PFSK-1 (cell line): ENCODE measurements at regions not wholly inside any gene's neighbourhood (a gene's known extent, or its start where the extent isn't known, plus 50 kb on each side); places are given as distances from the start of the nearest gene placed in this dataset.

Experiments
- FOXP2 ChIP-seq: optimal IDR thresholded peaks from 2 replicates; pipeline ENCODE3; 2011; ENCODE audit warnings: borderline replicate concordance, control low read depth, inconsistent platforms; ENCODE audit not compliant: insufficient read depth; ENCODE audit errors: extremely low read length, extremely low read depth
- POLR2AphosphoS5 ChIP-seq: IDR thresholded peaks from 2 replicates; pipeline ENCODE4 v1.6.1; 2012; ENCODE audit warnings: low read depth, mild to moderate bottlenecking, control low read depth, low read length, moderate library complexity
- REST ChIP-seq, 2 experiments: IDR thresholded peaks; 2 replicates each; pipeline versions ENCODE4 v1.6.1 to v1.8.0; 2011 to 2012; ENCODE audit warnings: low read depth in 2 of 2, low read length in 2 of 2, control low read depth in 1 of 2, inconsistent platforms in 1 of 2, mild to moderate bottlenecking in 1 of 2, moderate library complexity in 1 of 2; ENCODE audit not compliant: insufficient read depth in 1 of 2
- SIN3A ChIP-seq: IDR thresholded peaks from 2 replicates; pipeline ENCODE4 v1.6.1; 2012; ENCODE audit warnings: mild to moderate bottlenecking, low read length, moderate library complexity, borderline replicate concordance; ENCODE audit not compliant: insufficient read depth
- TAF1 ChIP-seq: IDR thresholded peaks from 2 replicates; pipeline ENCODE4 v1.6.1; 2012; ENCODE audit warnings: low read length, control low read depth, borderline replicate concordance; ENCODE audit not compliant: insufficient read depth

GRCh38 chr20:43787937-43788336 lies 61.1 kb upstream of the GTSF1L start:
- TF ChIP-seq REST (IDR thresholded peaks at IDR 0.05; ENCODE audit: insufficient read depth in 1 of 2, low read depth in 2 of 2, low read length in 2 of 2) (no peak), SIN3A (no peak), POLR2AphosphoS5 (no peak), FOXP2 (no peak), TAF1 (no peak)

GRCh38 chr20:43786885-43787284 lies 60.1 kb upstream of the GTSF1L start:
- TF ChIP-seq POLR2AphosphoS5 (no peak), SIN3A (no peak), FOXP2 (no peak), TAF1 (no peak), REST (IDR thresholded peaks at IDR 0.05; ENCODE audit: insufficient read depth in 1 of 2, low read depth in 2 of 2, low read length in 2 of 2) (no peak)

- TF ChIP-seq REST (IDR thresholded peaks at IDR 0.05; ENCODE audit: insufficient read depth in 1 of 2, low read depth in 2 of 2, low read length in 2 of 2), result no peak
- no peak for TF ChIP-seq FOXP2
- no peak for TF ChIP-seq TAF1
- TF ChIP-seq POLR2AphosphoS5, result no peak
- no peak for TF ChIP-seq SIN3A
Observed at GRCh38 chr20:43781215-43781614, 54.4 kb upstream of the GTSF1L start.

GRCh38 chr20:43778375-43778774 lies 51.6 kb upstream of the GTSF1L start:
- TF ChIP-seq FOXP2 (no peak), SIN3A (no peak), REST (IDR thresholded peaks at IDR 0.05; ENCODE audit: insufficient read depth in 1 of 2, low read depth in 2 of 2, low read length in 2 of 2) (no peak), TAF1 (no peak), POLR2AphosphoS5 (no peak)

- no peak for TF ChIP-seq TAF1
- no peak for TF ChIP-seq POLR2AphosphoS5
- TF ChIP-seq SIN3A, result no peak
Observed at GRCh38 chr20:43776691-43777090, 49.9 kb upstream of the GTSF1L start.
